CD14-positive monocyte (primary cell): ENCODE measurements at regions not wholly inside any gene's neighbourhood (a gene's known extent, or its start where the extent isn't known, plus 50 kb on each side); places are given as distances from the start of the nearest gene placed in this dataset.

Source experiments
- DNase-seq, 3 donors: peaks; one replicate each; pipeline ENCODE4 v3.0.0-alpha.2; 2011 to 2022
- H2AFZ ChIP-seq: 2 replicates; pipeline ENCODE4 v1.6.0; 2012; ENCODE audit warnings: mild to moderate bottlenecking, low read depth, low read length, inconsistent platforms; ENCODE audit not compliant: insufficient read depth, poor library complexity, severe bottlenecking
- H3K27ac ChIP-seq, 2 donors: 1 replicate in 1 of 2; 2 replicates in 1 of 2; pipeline ENCODE4 v1.5.1; 2012 to 2013; ENCODE audit warnings: low read length in 2 of 2, control low read depth in 1 of 2, inconsistent platforms in 1 of 2, low read depth in 1 of 2, mild to moderate bottlenecking in 1 of 2
- H3K27me3 ChIP-seq, 2 donors: one replicate each; pipeline versions ENCODE4 v1.6.0 to v1.6.1; 2011 to 2013; ENCODE audit warnings: low read length in 2 of 2; ENCODE audit not compliant: control insufficient read depth in 2 of 2, insufficient read depth in 2 of 2
- H3K36me3 ChIP-seq, 2 donors: replicated peaks in 1 of 2; 1 replicate in 1 of 2; 2 replicates in 1 of 2; pipeline versions ENCODE4 v1.5.1 to v1.6.1; 2012 to 2013; ENCODE audit warnings: low read length in 2 of 2, control low read depth in 1 of 2, inconsistent platforms in 1 of 2, mild to moderate bottlenecking in 1 of 2; ENCODE audit not compliant: insufficient read depth in 2 of 2, control insufficient read depth in 1 of 2
- H3K4me1 ChIP-seq, 2 donors: 1 replicate in 1 of 2; 2 replicates in 1 of 2; pipeline versions ENCODE4 v1.5.1 to v1.6.1; 2012 to 2013; ENCODE audit warnings: low read length in 2 of 2, control low read depth in 1 of 2, inconsistent platforms in 1 of 2, mild to moderate bottlenecking in 1 of 2, moderate library complexity in 1 of 2; ENCODE audit not compliant: insufficient read depth in 2 of 2, control insufficient read depth in 1 of 2
- H3K4me2 ChIP-seq: replicated peaks from 2 replicates; pipeline ENCODE3; 2012; ENCODE audit warnings: low read length, moderate library complexity, mild to moderate bottlenecking; ENCODE audit not compliant: poor library complexity, severe bottlenecking; ENCODE audit errors: extremely low read depth
- H3K4me3 ChIP-seq, 3 experiments: fragments of 200-600 bp in 1 of 3; sonication (generic) in 1 of 3; replicated peaks in 1 of 3; 1 replicate in 2 of 3; 2 replicates in 1 of 3; pipeline ENCODE4 v1.5.1; 2011 to 2013; ENCODE audit warnings: low read length in 3 of 3, mild to moderate bottlenecking in 3 of 3, control low read depth in 2 of 3, low read depth in 2 of 3, inconsistent platforms in 1 of 3, moderate library complexity in 1 of 3
- H3K79me2 ChIP-seq: 2 replicates; pipeline ENCODE4 v1.6.0; 2012; ENCODE audit warnings: mild to moderate bottlenecking, control low read depth, inconsistent platforms, low read length, moderate library complexity; ENCODE audit not compliant: insufficient read depth
- H3K9ac ChIP-seq: 2 replicates; pipeline ENCODE4 v1.6.0; 2017; ENCODE audit warnings: low read length, mild to moderate bottlenecking; ENCODE audit not compliant: insufficient read depth, poor library complexity, severe bottlenecking
- H3K9me3 ChIP-seq, 2 donors: replicated peaks in 1 of 2; 1 replicate in 1 of 2; 2 replicates in 1 of 2; pipeline versions ENCODE4 v1.5.1 to v1.6.1; 2012 to 2013; ENCODE audit warnings: low read length in 2 of 2, control low read depth in 1 of 2; ENCODE audit not compliant: control insufficient read depth in 1 of 2, insufficient read depth in 1 of 2
- H4K20me1 ChIP-seq: 2 replicates; pipeline ENCODE4 v1.6.0; 2012; ENCODE audit warnings: mild to moderate bottlenecking, low read length, control low read depth, moderate library complexity; ENCODE audit not compliant: insufficient read depth
- H3K27ac Mint-ChIP-seq, 7 donors: one replicate each; pipeline ENCODE4 v1.8.0; 2020; ENCODE audit warnings: mild to moderate bottlenecking in 7 of 7, mixed read lengths in 7 of 7, moderate library complexity in 6 of 7, inconsistent platforms in 2 of 7
- H3K27me3 Mint-ChIP-seq, 3 donors: one replicate each; pipeline ENCODE4 v1.8.0; 2021 to 2022; ENCODE audit warnings: low read depth in 3 of 3, mild to moderate bottlenecking in 3 of 3, mixed read lengths in 3 of 3, moderate library complexity in 3 of 3, inconsistent platforms in 1 of 3
- H3K36me3 Mint-ChIP-seq, 2 donors: one replicate each; pipeline ENCODE4 v1.8.0; 2020; ENCODE audit warnings: mixed read lengths in 2 of 2, inconsistent platforms in 1 of 2, mild to moderate bottlenecking in 1 of 2
- H3K4me1 Mint-ChIP-seq: one replicate; pipeline ENCODE4 v1.8.0; 2020; ENCODE audit warnings: mild to moderate bottlenecking, mixed read lengths
- H3K4me3 Mint-ChIP-seq, 2 donors: one replicate each; pipeline ENCODE4 v1.8.0; 2020; ENCODE audit warnings: mild to moderate bottlenecking in 2 of 2, mixed read lengths in 2 of 2, moderate library complexity in 1 of 2
- H3K9me3 Mint-ChIP-seq, 7 donors: one replicate each; pipeline ENCODE4 v1.8.0; 2020 to 2022; ENCODE audit warnings: mixed read lengths in 7 of 7, mild to moderate bottlenecking in 6 of 7, moderate library complexity in 6 of 7, inconsistent platforms in 2 of 7
- CTCF ChIP-seq: fragments of 200-600 bp; IDR thresholded peaks from one replicate; pipeline ENCODE4 v1.8.0; 2022; ENCODE audit warnings: antibody characterized with exemption, mild to moderate bottlenecking
- WGBS: methylation state at CpG from one replicate; pipeline ENCODE4 v1.1.5; 2013; ENCODE audit warnings: missing lambda C conversion rate; ENCODE audit not compliant: insufficient coverage; 5-methylcytosine and 5-hydroxymethylcytosine counted together
- intact Hi-C, 2 donors: fragments of 100-400 bp; cut with micrococcal nuclease; formaldehyde crosslinking; loops; one replicate each; pipeline versions ENCODE4 v1.15.0 to v1.15.1; 2023

- H3K4me1 ChIP-seq: no peaks in the 10 kb centered on the region
- Mint-ChIP-seq H3K9me3 (peaks cover 0 to 5% (median 0%) of the 10 kb centered on the region in 7 donors), H3K4me1 (no peaks in the 10 kb centered on the region), H3K4me3 (no peak overlapping the region), H3K36me3 (no peaks in the 10 kb centered on the region), H3K27me3 (peaks cover 2 to 6% (median 3%) of the 10 kb centered on the region in 3 donors), H3K27ac (no peak overlapping the region)
- no peak for DNase-seq
- TF ChIP-seq CTCF: no peak
- no peaks in the 10 kb centered on the region for H3K27me3 ChIP-seq
- no peak overlapping the region for H2AFZ ChIP-seq
- H3K36me3 ChIP-seq: no peaks in the 10 kb centered on the region
- no peak overlapping the region for H3K4me2 ChIP-seq
- H3K9me3 ChIP-seq: no peaks in the 10 kb centered on the region
- intact Hi-C loops: no loop called here
- H3K27ac ChIP-seq: no peak overlapping the region
- WGBS: 60% methylated on average over 1 of the region's 2 CpGs
- no peak overlapping the region for H3K9ac ChIP-seq
- H3K4me3 ChIP-seq: no peak overlapping the region
- no peaks in the 10 kb centered on the region for H4K20me1 ChIP-seq
- H3K79me2 ChIP-seq: no peaks in the 10 kb centered on the region
These were observed 60.6 kb upstream of the MARCHF10 start for GRCh38 chr17:62868723-62869122.

GRCh38 chr17:62868008-62868407 is 59.9 kb upstream of the MARCHF10 start:
- H3K36me3 Mint-ChIP-seq: no peaks in the 10 kb centered on the region
- H3K4me3 Mint-ChIP-seq: no peak overlapping the region

More at GRCh38 chr17:62868008-62868407, 59.9 kb upstream of the MARCHF10 start:
- H3K9ac ChIP-seq: no peak overlapping the region
- no peak for TF ChIP-seq CTCF
- Mint-ChIP-seq H3K9me3 (peaks cover 0 to 5% (median 0%) of the 10 kb centered on the region in 7 donors), H3K4me1 (no peaks in the 10 kb centered on the region), H3K27me3 (peaks cover 2 to 6% (median 4%) of the 10 kb centered on the region in 3 donors), H3K27ac (no peak overlapping the region)
- no peak overlapping the region for H3K4me3 ChIP-seq
- no peak for DNase-seq
- no peaks in the 10 kb centered on the region for H4K20me1 ChIP-seq
- 98% methylated on average over 4 of the region's 4 CpGs for WGBS
- H3K36me3 ChIP-seq: no peaks in the 10 kb centered on the region
- intact Hi-C loops: no loop called here
- H3K79me2 ChIP-seq: no peaks in the 10 kb centered on the region
- H3K9me3 ChIP-seq: no peaks in the 10 kb centered on the region
- no peak overlapping the region for H2AFZ ChIP-seq
- no peak overlapping the region for H3K4me2 ChIP-seq
- H3K27me3 ChIP-seq: no peaks in the 10 kb centered on the region
- H3K4me1 ChIP-seq: no peaks in the 10 kb centered on the region
- no peak overlapping the region for H3K27ac ChIP-seq
